Naive B cell (primary cell): ENCODE measurements at regions not wholly inside any gene's neighbourhood (a gene's known extent, or its start where the extent isn't known, plus 50 kb on each side); places are given as distances from the start of the nearest gene placed in this dataset.

Experiments
- ATAC-seq, 2 donors: fragments of 150-1000 bp; cut with Tn5 transposase; 2 replicates each; pipeline ENCODE4 v1.10.0; 2021; ENCODE audit warnings: low read depth in 2 of 2, mild to moderate bottlenecking in 2 of 2, moderate library complexity in 2 of 2
- DNase-seq: peaks from one replicate; pipeline ENCODE4 v3.0.0; 2022
- H3K27ac Mint-ChIP-seq, 6 donors: one replicate each; pipeline ENCODE4 v1.8.0; 2020 to 2022; ENCODE audit warnings: mild to moderate bottlenecking in 6 of 6, mixed read lengths in 6 of 6, moderate library complexity in 5 of 6, inconsistent platforms in 2 of 6
- H3K27me3 Mint-ChIP-seq, 3 donors: one replicate each; pipeline ENCODE4 v1.8.0; 2021 to 2022; ENCODE audit warnings: mixed read lengths in 3 of 3, mild to moderate bottlenecking in 1 of 3
- H3K36me3 Mint-ChIP-seq, 2 donors: one replicate each; pipeline ENCODE4 v1.8.0; 2020 to 2022; ENCODE audit warnings: mixed read lengths in 2 of 2, inconsistent platforms in 1 of 2, mild to moderate bottlenecking in 1 of 2
- H3K4me1 Mint-ChIP-seq, 3 donors: one replicate each; pipeline ENCODE4 v1.8.0; 2020 to 2022; ENCODE audit warnings: mixed read lengths in 3 of 3, inconsistent platforms in 1 of 3, mild to moderate bottlenecking in 1 of 3, moderate library complexity in 1 of 3
- H3K4me3 Mint-ChIP-seq, 8 donors: one replicate each; pipeline ENCODE4 v1.8.0; 2020 to 2022; ENCODE audit warnings: mild to moderate bottlenecking in 8 of 8, mixed read lengths in 8 of 8, moderate library complexity in 8 of 8, inconsistent platforms in 2 of 8
- H3K9me3 Mint-ChIP-seq, 7 donors: one replicate each; pipeline ENCODE4 v1.8.0; 2020 to 2022; ENCODE audit warnings: mixed read lengths in 7 of 7, mild to moderate bottlenecking in 5 of 7, inconsistent platforms in 2 of 7, moderate library complexity in 1 of 7

GRCh38 chr7:11956991-11957390, 125.0 kb upstream of the THSD7A start:
- H3K9me3 Mint-ChIP-seq, result peaks cover 0 to 4% (median 0%) of the 10 kb centered on the region in 7 donors
- H3K36me3 Mint-ChIP-seq, result no peaks in the 10 kb centered on the region
- no peak overlapping the region for H3K4me3 Mint-ChIP-seq
- ATAC-seq (no peak), DNase-seq (no peak)
- H3K27ac Mint-ChIP-seq, result no peak overlapping the region
- H3K27me3 Mint-ChIP-seq, result no peaks in the 10 kb centered on the region
- no peaks in the 10 kb centered on the region for H3K4me1 Mint-ChIP-seq

- Mint-ChIP-seq H3K9me3 (peaks cover 0 to 4% (median 0%) of the 10 kb centered on the region in 7 donors), H3K27me3 (no peaks in the 10 kb centered on the region), H3K36me3 (no peaks in the 10 kb centered on the region), H3K4me3 (no peak overlapping the region), H3K27ac (no peak overlapping the region), H3K4me1 (no peaks in the 10 kb centered on the region)
- ATAC-seq (no peak), DNase-seq (no peak)
Observed at GRCh38 chr7:11957956-11958355, 126.0 kb upstream of the THSD7A start.

GRCh38 chr7:11959121-11959520, 127.1 kb upstream of the THSD7A start:
- DNase-seq (no peak), ATAC-seq (no peak)
- H3K36me3 Mint-ChIP-seq, result no peaks in the 10 kb centered on the region
- no peak overlapping the region for H3K4me3 Mint-ChIP-seq
- peaks cover 0 to 4% (median 0%) of the 10 kb centered on the region in 7 donors for H3K9me3 Mint-ChIP-seq
- H3K4me1 Mint-ChIP-seq, result no peaks in the 10 kb centered on the region
- no peak overlapping the region for H3K27ac Mint-ChIP-seq
- no peaks in the 10 kb centered on the region for H3K27me3 Mint-ChIP-seq

GRCh38 chr7:11960621-11961020, 128.6 kb upstream of the THSD7A start:
- no peak overlapping the region for H3K4me3 Mint-ChIP-seq
- no peak for ATAC-seq
- H3K36me3 Mint-ChIP-seq, result no peaks in the 10 kb centered on the region
- DNase-seq, result no peak
- no peak overlapping the region for H3K27ac Mint-ChIP-seq
- peaks cover 0 to 4% (median 0%) of the 10 kb centered on the region in 7 donors for H3K9me3 Mint-ChIP-seq
- no peaks in the 10 kb centered on the region for H3K4me1 Mint-ChIP-seq
- no peaks in the 10 kb centered on the region for H3K27me3 Mint-ChIP-seq

DNA sequence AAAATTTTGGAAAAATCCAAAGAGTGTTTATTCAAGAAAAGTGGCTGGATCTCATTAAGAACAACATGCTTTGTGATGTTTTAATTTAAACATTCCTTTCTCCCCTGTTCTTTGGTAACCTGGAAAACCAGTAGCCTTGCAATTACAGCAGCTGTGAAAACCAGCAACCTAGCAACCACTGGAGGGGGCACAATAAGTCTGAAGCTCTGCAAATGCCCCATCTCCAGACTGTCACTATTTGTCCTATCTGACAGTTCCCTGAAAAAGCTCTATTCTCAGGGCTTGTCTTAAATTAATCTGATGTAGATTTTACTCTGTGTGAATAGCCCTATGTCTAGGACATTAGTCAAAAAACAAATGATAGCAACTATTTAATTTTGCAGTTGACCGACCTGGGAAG, 137.6 kb upstream of the THSD7A start:
- no peak overlapping the region for H3K4me3 Mint-ChIP-seq
- H3K27ac Mint-ChIP-seq, result no peak overlapping the region
- no peaks in the 10 kb centered on the region for H3K4me1 Mint-ChIP-seq
- peaks cover 0 to 5% of the 10 kb centered on the region in 2 donors for H3K36me3 Mint-ChIP-seq
- no peak for DNase-seq
- ATAC-seq, result no peak
- H3K9me3 Mint-ChIP-seq, result peaks cover 0 to 28% (median 10%) of the 10 kb centered on the region in 7 donors
- H3K27me3 Mint-ChIP-seq, result no peaks in the 10 kb centered on the region

GRCh38 chr7:11970132-11970531, 138.1 kb upstream of the THSD7A start:
- Mint-ChIP-seq H3K4me1 (no peaks in the 10 kb centered on the region), H3K36me3 (peaks cover 0 to 5% of the 10 kb centered on the region in 2 donors), H3K27ac (no peak overlapping the region), H3K4me3 (no peak overlapping the region), H3K27me3 (no peaks in the 10 kb centered on the region), H3K9me3 (peaks cover 0 to 28% (median 12%) of the 10 kb centered on the region in 7 donors)
- DNase-seq, result no peak
- no peak for ATAC-seq

- Mint-ChIP-seq H3K4me1 (no peaks in the 10 kb centered on the region), H3K27ac (no peak overlapping the region), H3K27me3 (no peaks in the 10 kb centered on the region), H3K9me3 (peaks cover 1 to 24% (median 11%) of the 10 kb centered on the region in 7 donors), H3K4me3 (no peak overlapping the region), H3K36me3 (no peaks in the 10 kb centered on the region)
- DNase-seq (no peak), ATAC-seq (no peak)
Observed at GRCh38 chr7:11985376-11985775, 153.4 kb upstream of the THSD7A start.

- H3K4me3 Mint-ChIP-seq, result peak overlapping the region in 1 of 8 donors; percentile 9
Observed at GRCh38 chr7:11985971-11986370, 154.0 kb upstream of the THSD7A start.

GRCh38 chr7:11988186-11988585, 156.2 kb upstream of the THSD7A start:
- ATAC-seq (no peak), DNase-seq (no peak)
- H3K4me3 Mint-ChIP-seq, result no peak overlapping the region
- H3K27me3 Mint-ChIP-seq, result no peaks in the 10 kb centered on the region
- H3K9me3 Mint-ChIP-seq, result peaks cover under 1 to 13% (median 4%) of the 10 kb centered on the region in 7 donors
- H3K4me1 Mint-ChIP-seq, result no peaks in the 10 kb centered on the region
- H3K36me3 Mint-ChIP-seq, result no peaks in the 10 kb centered on the region
- H3K27ac Mint-ChIP-seq, result no peak overlapping the region

More at GRCh38 chr7:11985971-11986370, 154.0 kb upstream of the THSD7A start:
- Mint-ChIP-seq H3K36me3 (no peaks in the 10 kb centered on the region), H3K27ac (no peak overlapping the region), H3K4me1 (no peaks in the 10 kb centered on the region), H3K9me3 (peaks cover 1 to 24% (median 9%) of the 10 kb centered on the region in 7 donors), H3K27me3 (no peaks in the 10 kb centered on the region)
- ATAC-seq (no peak), DNase-seq (no peak)

GRCh38 chr7:12002428-12002827, 170.4 kb upstream of the THSD7A start:
- Mint-ChIP-seq H3K4me1 (no peaks in the 10 kb centered on the region), H3K27ac (no peak overlapping the region), H3K9me3 (peaks cover 0 to 6% (median 3%) of the 10 kb centered on the region in 7 donors), H3K36me3 (no peaks in the 10 kb centered on the region), H3K4me3 (no peak overlapping the region), H3K27me3 (no peaks in the 10 kb centered on the region)
- ATAC-seq, result no peak
- DNase-seq, result no peak

DNA sequence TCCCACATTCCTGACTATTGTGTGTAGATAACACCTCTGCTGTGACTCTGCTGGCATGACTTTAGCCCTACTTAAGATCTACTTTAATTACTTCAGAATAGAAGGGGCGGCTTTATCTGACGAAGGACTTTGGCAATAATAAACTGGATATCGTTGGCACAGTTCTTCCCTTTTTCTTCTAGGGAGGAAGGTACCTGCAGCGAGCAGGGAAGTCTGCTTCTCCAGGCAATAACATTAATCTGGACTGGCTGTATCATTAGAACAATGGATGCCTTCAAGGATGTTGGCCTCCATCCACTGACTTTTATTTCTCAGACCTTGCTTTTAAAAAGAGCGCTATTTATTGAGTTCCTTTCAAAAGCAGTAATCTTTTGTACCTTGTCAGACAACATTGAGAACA, 172.6 kb upstream of the THSD7A start:
- no peak overlapping the region for H3K4me3 Mint-ChIP-seq
- no peaks in the 10 kb centered on the region for H3K9me3 Mint-ChIP-seq
- ATAC-seq (no peak), DNase-seq (no peak)
- no peaks in the 10 kb centered on the region for H3K36me3 Mint-ChIP-seq
- H3K27me3 Mint-ChIP-seq, result no peaks in the 10 kb centered on the region
- H3K4me1 Mint-ChIP-seq, result no peaks in the 10 kb centered on the region
- no peak overlapping the region for H3K27ac Mint-ChIP-seq

DNA sequence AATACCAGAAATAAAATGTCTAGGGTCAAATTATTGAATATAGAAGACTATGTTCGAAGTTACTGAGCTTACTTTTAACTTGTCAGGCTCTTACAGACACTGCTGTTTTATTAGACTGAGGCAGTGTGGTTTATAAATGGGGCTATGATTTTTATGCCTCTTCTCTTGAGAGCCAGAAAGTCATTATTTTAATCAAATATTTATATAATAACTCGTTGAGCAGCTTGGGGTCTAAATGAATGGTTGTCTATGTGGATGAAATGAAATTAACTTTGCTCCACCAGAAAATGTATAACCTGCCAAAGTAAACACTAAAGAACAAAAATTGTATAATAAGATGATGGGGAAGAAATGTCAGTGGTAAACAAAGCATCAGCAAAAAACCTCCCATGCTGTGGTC, 175.6 kb upstream of the THSD7A start:
- Mint-ChIP-seq H3K4me1 (no peaks in the 10 kb centered on the region), H3K27ac (no peak overlapping the region), H3K9me3 (peaks cover 0 to 3% (median 0%) of the 10 kb centered on the region in 7 donors), H3K36me3 (no peaks in the 10 kb centered on the region), H3K4me3 (no peak overlapping the region), H3K27me3 (no peaks in the 10 kb centered on the region)
- no peak for ATAC-seq
- no peak for DNase-seq

DNA sequence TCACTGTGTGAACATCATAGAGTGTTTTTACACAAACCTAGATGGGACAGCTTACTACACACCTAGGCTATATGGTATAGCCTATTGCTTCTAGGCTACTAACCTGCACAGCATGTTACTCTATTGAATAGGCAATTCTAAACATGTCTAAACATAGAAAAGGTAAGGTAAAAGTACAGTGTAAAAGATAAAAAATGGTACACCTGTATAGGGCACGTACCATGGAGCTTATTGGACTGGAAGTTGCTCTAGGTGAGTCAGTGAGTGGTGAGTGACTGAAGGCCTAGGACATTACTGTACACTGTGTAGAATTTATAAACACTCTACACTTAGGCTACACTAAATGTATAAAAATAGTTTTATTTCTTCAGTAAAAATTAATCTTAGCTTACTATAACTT, 182.0 kb upstream of the THSD7A start:
- Mint-ChIP-seq H3K4me3 (no peak overlapping the region), H3K4me1 (no peaks in the 10 kb centered on the region), H3K27ac (no peak overlapping the region), H3K27me3 (no peaks in the 10 kb centered on the region), H3K36me3 (no peaks in the 10 kb centered on the region), H3K9me3 (peaks cover 0 to 5% (median 0%) of the 10 kb centered on the region in 7 donors)
- no peak for ATAC-seq
- DNase-seq, result no peak

DNA sequence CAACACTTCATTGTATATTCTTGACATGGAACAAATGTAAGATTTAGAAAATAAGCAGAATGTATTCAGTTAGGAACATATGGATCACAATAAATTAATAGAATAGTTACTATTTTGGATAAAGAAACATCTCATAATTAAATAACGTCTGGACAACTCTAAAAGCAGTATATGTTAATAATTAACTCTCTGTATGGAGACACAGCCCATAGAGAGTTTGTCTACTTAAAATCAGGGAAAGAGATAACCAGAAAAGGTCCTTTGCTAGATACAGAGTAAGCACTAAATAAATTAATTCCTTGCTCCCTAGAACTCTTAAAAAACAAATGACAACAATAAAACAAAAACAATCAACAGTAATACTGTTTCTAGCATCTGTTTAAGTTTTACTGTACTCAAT, 184.4 kb upstream of the THSD7A start:
- ATAC-seq, result no peak
- DNase-seq, result no peak
- no peaks in the 10 kb centered on the region for H3K27me3 Mint-ChIP-seq
- H3K27ac Mint-ChIP-seq, result no peak overlapping the region
- peaks cover 0 to 5% (median 0%) of the 10 kb centered on the region in 7 donors for H3K9me3 Mint-ChIP-seq
- no peak overlapping the region for H3K4me3 Mint-ChIP-seq
- H3K36me3 Mint-ChIP-seq, result no peaks in the 10 kb centered on the region
- H3K4me1 Mint-ChIP-seq, result no peaks in the 10 kb centered on the region

DNA sequence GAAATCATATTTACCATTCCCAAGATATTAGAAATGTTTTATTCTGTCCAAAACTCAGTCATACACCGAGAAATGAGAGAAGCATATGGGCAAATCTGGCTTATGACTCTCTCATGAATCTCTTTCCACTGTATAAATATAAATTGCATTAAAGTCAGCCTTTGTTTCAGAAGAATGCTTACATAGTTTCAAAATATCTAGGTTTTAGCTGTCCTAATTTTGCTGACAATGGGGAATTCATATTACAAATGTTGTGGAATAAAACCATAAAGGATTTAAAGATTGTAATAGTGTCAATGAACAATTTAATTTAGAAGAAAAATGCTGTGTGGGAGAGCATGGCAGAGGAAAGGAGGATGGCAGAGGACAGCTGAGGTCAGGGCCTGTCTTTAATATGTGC, 185.0 kb upstream of the THSD7A start:
- Mint-ChIP-seq H3K4me1 (no peaks in the 10 kb centered on the region), H3K27me3 (no peaks in the 10 kb centered on the region), H3K4me3 (no peak overlapping the region), H3K27ac (no peak overlapping the region), H3K9me3 (peaks cover 0 to 5% (median 0%) of the 10 kb centered on the region in 7 donors), H3K36me3 (no peaks in the 10 kb centered on the region)
- DNase-seq (no peak), ATAC-seq (no peak)
